ENCODE measurements at regions not wholly inside any gene's neighbourhood (a gene's known extent, or its start where the extent isn't known, plus 50 kb on each side); places are given as distances from the start of the nearest gene placed in this dataset.
A peak's percentile ranks its signal among the peaks of the same experiment; 100 is the strongest.

DNA sequence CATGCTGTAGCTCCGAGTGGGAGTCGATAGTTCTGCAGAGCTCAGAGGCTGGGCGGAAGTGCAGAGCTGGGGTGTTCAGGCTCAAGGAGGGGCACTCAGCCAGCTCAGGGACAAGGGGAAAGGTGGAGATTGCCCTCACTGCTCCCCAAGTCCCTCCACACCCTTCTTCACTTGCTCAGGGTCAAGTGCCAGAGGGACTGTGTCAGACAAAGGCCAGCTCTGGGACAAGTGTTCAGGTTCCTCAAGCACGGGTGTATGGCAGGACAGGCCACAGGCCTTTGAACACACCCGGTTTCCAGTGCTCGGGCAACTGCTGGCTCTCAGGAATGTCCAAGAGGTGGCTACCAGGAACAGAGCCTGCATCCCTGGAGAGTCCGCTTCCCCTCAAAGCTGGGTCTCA lies 293.0 kb upstream of the PODXL start:
- Histone ChIP-seq H3K14ac (replicated peaks; ENCODE audit: low read depth, low read length) (no peak overlapping the region), H2BK5ac (ENCODE audit: low read depth, low read length, poor library complexity, severe bottlenecking) (no peak overlapping the region), H4K5ac (ENCODE audit: low read depth, low read length) (no peak overlapping the region), H3K4ac (ENCODE audit: low read depth, low read length) (no peak overlapping the region), H3K27ac (ENCODE audit: insufficient read depth, low read length) (no peak overlapping the region), H2BK120ac (ENCODE audit: low read depth, low read length) (no peak overlapping the region), H2BK20ac (ENCODE audit: low read depth, low read length) (no peak overlapping the region), H3K79me1 (ENCODE audit: low read depth in 1 of 2, low read length in 2 of 2) (no peaks in the 10 kb centered on the region), H2AK9ac (replicated peaks; ENCODE audit: low read depth, low read length, poor library complexity) (no peak overlapping the region), H3K4me1 (ENCODE audit: control insufficient read depth, insufficient read depth, low read length) (no peaks in the 10 kb centered on the region; the same call in 1 of the 2 replicates), H4K91ac (ENCODE audit: insufficient read depth, low read depth, low read length) (no peak overlapping the region), H3K9me1 (ENCODE audit: insufficient read depth, low read length) (no peaks in the 10 kb centered on the region), H3K9ac (ENCODE audit: low read depth, low read length) (no peak overlapping the region), H2AFZ (replicated peaks; ENCODE audit: low read length, poor library complexity) (peak overlapping the region; percentile 16), H4K8ac (ENCODE audit: low read depth in 2 of 2, low read length in 2 of 2) (no peak overlapping the region), H3K18ac (ENCODE audit: low read depth, low read length) (no peak overlapping the region), H3K36me3 (ENCODE audit: control insufficient read depth, insufficient read depth, low read length) (no peaks in the 10 kb centered on the region), H2AK5ac (ENCODE audit: low read depth, low read length) (no peak overlapping the region), H3K23ac (ENCODE audit: low read depth, low read length) (no peak overlapping the region), H3K4me2 (ENCODE audit: low read depth, low read length) (no peak overlapping the region), H3K27me3 (ENCODE audit: control insufficient read depth, insufficient read depth, low read length) (0 out of 2 replicates have a peak, but pooled peaks cover 2% of the 10 kb centered on the region), H2BK15ac (ENCODE audit: low read depth, low read length) (no peak overlapping the region), H4K20me1 (ENCODE audit: insufficient read depth, low read length) (no peaks in the 10 kb centered on the region), H3K4me3 (ENCODE audit: insufficient read depth, low read depth, low read length) (no peak overlapping the region), H3K56ac (ENCODE audit: extremely low read depth, insufficient read depth, low read length) (no peak overlapping the region), H3K9me3 (ENCODE audit: control insufficient read depth, insufficient read depth, low read length) (no peaks in the 10 kb centered on the region)
- TF ChIP-seq, protein P1, sequence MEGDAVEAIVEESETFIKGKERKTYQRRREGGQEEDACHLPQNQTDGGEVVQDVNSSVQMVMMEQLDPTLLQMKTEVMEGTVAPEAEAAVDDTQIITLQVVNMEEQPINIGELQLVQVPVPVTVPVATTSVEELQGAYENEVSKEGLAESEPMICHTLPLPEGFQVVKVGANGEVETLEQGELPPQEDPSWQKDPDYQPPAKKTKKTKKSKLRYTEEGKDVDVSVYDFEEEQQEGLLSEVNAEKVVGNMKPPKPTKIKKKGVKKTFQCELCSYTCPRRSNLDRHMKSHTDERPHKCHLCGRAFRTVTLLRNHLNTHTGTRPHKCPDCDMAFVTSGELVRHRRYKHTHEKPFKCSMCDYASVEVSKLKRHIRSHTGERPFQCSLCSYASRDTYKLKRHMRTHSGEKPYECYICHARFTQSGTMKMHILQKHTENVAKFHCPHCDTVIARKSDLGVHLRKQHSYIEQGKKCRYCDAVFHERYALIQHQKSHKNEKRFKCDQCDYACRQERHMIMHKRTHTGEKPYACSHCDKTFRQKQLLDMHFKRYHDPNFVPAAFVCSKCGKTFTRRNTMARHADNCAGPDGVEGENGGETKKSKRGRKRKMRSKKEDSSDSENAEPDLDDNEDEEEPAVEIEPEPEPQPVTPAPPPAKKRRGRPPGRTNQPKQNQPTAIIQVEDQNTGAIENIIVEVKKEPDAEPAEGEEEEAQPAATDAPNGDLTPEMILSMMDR (conservative IDR thresholded peaks at IDR 0.05; ENCODE audit: low read depth, low read length) = no peak
- TF ChIP-seq SMC3 (IDR thresholded peaks at IDR 0.05; ENCODE audit: low read depth, low read length) (no peak), CHD1 (IDR thresholded peaks at IDR 0.05; ENCODE audit: low read depth, low read length) (no peak), MXI1 (IDR thresholded peaks at IDR 0.05; ENCODE audit: borderline replicate concordance, low read depth, low read length) (no peak), RAD21 (IDR thresholded peaks at IDR 0.05; ENCODE audit: low read length) (no peak), MAZ (IDR thresholded peaks at IDR 0.05; ENCODE audit: borderline replicate concordance, low read depth, low read length) (no peak), RFX5 (IDR thresholded peaks at IDR 0.05; ENCODE audit: low read depth, low read length) (no peak), CEBPB (IDR thresholded peaks at IDR 0.05; ENCODE audit: low read depth, low read length) (no peak), POLR2A (IDR thresholded peaks at IDR 0.05; ENCODE audit: low read depth, low read length) (no peak), FOS (IDR thresholded peaks at IDR 0.05; ENCODE audit: low read depth, low read length) (no peak), RCOR1 (IDR thresholded peaks at IDR 0.05; ENCODE audit: insufficient replicate concordance, low read length) (no peak), MAFK (IDR thresholded peaks at IDR 0.05; ENCODE audit: low read depth, low read length) (no peak), BHLHE40 (IDR thresholded peaks at IDR 0.05; ENCODE audit: low read depth, low read length) (no peak), NFE2L2 (IDR thresholded peaks at IDR 0.05; ENCODE audit: low read depth, low read length) (no peak)
- TF ChIP-seq, protein P2, sequence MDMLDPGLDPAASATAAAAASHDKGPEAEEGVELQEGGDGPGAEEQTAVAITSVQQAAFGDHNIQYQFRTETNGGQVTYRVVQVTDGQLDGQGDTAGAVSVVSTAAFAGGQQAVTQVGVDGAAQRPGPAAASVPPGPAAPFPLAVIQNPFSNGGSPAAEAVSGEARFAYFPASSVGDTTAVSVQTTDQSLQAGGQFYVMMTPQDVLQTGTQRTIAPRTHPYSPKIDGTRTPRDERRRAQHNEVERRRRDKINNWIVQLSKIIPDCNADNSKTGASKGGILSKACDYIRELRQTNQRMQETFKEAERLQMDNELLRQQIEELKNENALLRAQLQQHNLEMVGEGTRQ (IDR thresholded peaks at IDR 0.05; ENCODE audit: low read depth, low read length) = no peak
- TF ChIP-seq, protein P3, sequence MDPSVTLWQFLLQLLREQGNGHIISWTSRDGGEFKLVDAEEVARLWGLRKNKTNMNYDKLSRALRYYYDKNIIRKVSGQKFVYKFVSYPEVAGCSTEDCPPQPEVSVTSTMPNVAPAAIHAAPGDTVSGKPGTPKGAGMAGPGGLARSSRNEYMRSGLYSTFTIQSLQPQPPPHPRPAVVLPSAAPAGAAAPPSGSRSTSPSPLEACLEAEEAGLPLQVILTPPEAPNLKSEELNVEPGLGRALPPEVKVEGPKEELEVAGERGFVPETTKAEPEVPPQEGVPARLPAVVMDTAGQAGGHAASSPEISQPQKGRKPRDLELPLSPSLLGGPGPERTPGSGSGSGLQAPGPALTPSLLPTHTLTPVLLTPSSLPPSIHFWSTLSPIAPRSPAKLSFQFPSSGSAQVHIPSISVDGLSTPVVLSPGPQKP (IDR thresholded peaks at IDR 0.05; ENCODE audit: borderline replicate concordance, low read depth, low read length) = no peak
- ATAC-seq (ENCODE audit: low read depth) (no peak), DNase-seq (no peak)
- intact Hi-C loops (cut with micrococcal nuclease) = no loop called here
- dilution Hi-C loops (cut with HindIII; ENCODE audit: low sequenced_read_pairs, unreplicated experiment) = no loop called here
- in situ Hi-C loops (cut with MboI; ENCODE audit: low sequenced_read_pairs) = no loop called here
- BruUV-seq (replicated peaks) = no TSS peak
- WGBS, 2 experiments (ENCODE audit: extremely low coverage in 2 of 2, insufficient read length in 1 of 2) = 77% methylated on average over 3 of the region's 7 CpGs; no CpG with 5 or more reads in 1 of the 2 experiments
- POLR2A ChIA-PET (ENCODE audit: unreplicated experiment) = no interaction called here
- CTCF ChIA-PET = interaction anchor here (0.7 kb wide), 1 partner anchor 9 kb away, joined by 3 read pairs; no protein-coding TSS in a partner anchor

Measured in IMR-90 (cell line).